ENCODE measurements at regions not wholly inside any gene's neighbourhood (a gene's known extent, or its start where the extent isn't known, plus 50 kb on each side); places are given as distances from the start of the nearest gene placed in this dataset.

DNA sequence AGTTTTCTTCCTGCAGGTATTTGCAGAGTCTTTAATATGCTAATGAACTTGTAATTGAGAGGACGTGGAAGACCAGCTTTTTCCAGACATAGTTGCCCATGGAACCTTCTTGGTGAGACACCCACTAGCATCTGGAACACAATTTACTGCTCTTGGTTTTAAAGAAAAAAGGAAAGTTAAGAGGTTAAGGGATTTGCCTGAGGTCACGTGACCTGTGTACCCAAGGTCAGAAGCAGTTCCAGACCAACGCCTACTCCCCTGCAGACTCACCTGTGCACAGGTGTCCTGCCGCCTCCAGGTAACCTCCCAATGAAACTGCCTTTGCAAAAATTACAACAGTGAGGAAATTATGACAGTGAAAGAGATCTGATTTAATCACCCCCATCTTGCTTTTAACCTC is 172.7 kb downstream of the ANAPC1 start:
- Histone ChIP-seq H3K4me1 (peaks cover 4 to 36% of the 10 kb centered on the region in 2 donors), H3K36me3 (no peaks in the 10 kb centered on the region), H3K4me3 (replicated peaks in 1 of 3) (no peak overlapping the region), H3K9me3 (no peaks in the 10 kb centered on the region), H3K27ac (no peak overlapping the region), H3K27me3 (no peaks in the 10 kb centered on the region)
- no peak for DNase-seq
- 93 to 97% methylated on average over 4 of the region's 4 CpGs for WGBS, 2 donors
- TF ChIP-seq, protein P1, sequence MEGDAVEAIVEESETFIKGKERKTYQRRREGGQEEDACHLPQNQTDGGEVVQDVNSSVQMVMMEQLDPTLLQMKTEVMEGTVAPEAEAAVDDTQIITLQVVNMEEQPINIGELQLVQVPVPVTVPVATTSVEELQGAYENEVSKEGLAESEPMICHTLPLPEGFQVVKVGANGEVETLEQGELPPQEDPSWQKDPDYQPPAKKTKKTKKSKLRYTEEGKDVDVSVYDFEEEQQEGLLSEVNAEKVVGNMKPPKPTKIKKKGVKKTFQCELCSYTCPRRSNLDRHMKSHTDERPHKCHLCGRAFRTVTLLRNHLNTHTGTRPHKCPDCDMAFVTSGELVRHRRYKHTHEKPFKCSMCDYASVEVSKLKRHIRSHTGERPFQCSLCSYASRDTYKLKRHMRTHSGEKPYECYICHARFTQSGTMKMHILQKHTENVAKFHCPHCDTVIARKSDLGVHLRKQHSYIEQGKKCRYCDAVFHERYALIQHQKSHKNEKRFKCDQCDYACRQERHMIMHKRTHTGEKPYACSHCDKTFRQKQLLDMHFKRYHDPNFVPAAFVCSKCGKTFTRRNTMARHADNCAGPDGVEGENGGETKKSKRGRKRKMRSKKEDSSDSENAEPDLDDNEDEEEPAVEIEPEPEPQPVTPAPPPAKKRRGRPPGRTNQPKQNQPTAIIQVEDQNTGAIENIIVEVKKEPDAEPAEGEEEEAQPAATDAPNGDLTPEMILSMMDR (IDR thresholded peaks at IDR 0.05), result no peak
- no peak for TF ChIP-seq POLR2A (IDR thresholded peaks at IDR 0.05)
- intact Hi-C loops (cut with DNase I), result no loop called here

DNA sequence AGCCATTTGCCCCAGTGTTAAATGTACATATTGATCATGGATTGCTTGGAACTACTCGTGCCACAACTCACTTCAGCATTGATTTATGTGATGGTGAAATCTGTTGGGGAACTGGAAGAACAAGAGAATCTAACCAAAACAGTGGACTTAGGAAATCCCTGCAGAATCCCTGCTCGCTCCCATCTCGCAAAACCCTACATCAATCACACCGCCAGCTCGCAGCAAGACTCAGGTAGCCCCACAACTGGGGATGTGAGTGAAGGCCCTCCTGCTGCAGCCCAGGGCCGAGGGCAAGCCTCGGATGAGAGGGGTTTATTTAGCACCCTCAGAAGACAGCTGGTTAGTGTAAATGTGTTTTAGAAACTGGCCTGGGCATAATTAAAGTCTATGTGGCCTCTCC is 171.6 kb downstream of the ANAPC1 start:
- no peak for TF ChIP-seq POLR2A (IDR thresholded peaks at IDR 0.05)
- TF ChIP-seq, protein P1 (IDR thresholded peaks at IDR 0.05), result no peak
- 95 to 96% methylated on average over 7 of the region's 7 CpGs for WGBS, 2 donors
- H3K27ac ChIP-seq, result no peak overlapping the region

DNA sequence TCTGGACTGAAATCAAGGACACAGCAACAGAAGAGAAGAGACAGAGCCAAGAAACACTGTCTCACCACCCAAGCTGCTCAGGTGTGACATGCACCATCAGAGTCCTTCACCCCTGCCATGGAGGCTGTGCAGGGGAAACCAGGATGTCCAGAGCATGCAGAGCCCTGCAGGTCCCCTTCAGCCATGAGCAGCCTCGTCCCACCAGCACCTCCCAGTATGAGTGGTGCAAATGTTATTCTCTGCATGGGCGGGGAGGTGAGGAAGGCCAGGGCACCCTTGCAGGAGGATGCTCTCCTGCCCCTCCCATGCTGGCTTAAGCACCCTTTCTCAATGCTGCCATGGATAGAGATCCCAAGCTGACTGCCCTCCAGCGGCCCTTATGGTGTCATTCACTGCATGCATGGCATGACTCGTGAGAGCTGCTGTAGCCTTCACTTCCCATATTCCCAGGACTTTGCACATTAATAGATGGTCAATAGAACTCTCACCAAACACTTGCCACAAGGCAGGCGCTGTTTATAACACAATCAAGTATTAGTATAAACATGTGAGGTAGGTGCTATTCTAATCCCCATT is 171.0 kb downstream of the ANAPC1 start:
- H3K27me3 ChIP-seq, result no peaks in the 10 kb centered on the region
- DNase-seq, result no peak
- intact Hi-C loops (cut with DNase I), result no loop called here
- H3K9me3 ChIP-seq, result no peaks in the 10 kb centered on the region
- no peak for TF ChIP-seq POLR2A (IDR thresholded peaks at IDR 0.05)
- TF ChIP-seq, protein P1 (IDR thresholded peaks at IDR 0.05), result no peak
- peaks cover 0 to 26% of the 10 kb centered on the region in 2 donors for H3K4me1 ChIP-seq
- no peak overlapping the region for H3K4me3 ChIP-seq (replicated peaks in 1 of 3)
- WGBS, 2 donors, result 87 to 90% methylated on average over 3 to 4 of the region's 5 CpGs
- H3K36me3 ChIP-seq, result no peaks in the 10 kb centered on the region
- no peak overlapping the region for H3K27ac ChIP-seq

More for the DNA sequence above, 171.6 kb downstream of the ANAPC1 start:
- no peaks in the 10 kb centered on the region for H3K36me3 ChIP-seq
- peaks cover 4 to 32% of the 10 kb centered on the region in 2 donors for H3K4me1 ChIP-seq
- no peak overlapping the region for H3K4me3 ChIP-seq (replicated peaks in 1 of 3)
- no peak for DNase-seq
- no peaks in the 10 kb centered on the region for H3K9me3 ChIP-seq
- intact Hi-C loops (cut with DNase I), result no loop called here
- H3K27me3 ChIP-seq, result no peaks in the 10 kb centered on the region

DNA sequence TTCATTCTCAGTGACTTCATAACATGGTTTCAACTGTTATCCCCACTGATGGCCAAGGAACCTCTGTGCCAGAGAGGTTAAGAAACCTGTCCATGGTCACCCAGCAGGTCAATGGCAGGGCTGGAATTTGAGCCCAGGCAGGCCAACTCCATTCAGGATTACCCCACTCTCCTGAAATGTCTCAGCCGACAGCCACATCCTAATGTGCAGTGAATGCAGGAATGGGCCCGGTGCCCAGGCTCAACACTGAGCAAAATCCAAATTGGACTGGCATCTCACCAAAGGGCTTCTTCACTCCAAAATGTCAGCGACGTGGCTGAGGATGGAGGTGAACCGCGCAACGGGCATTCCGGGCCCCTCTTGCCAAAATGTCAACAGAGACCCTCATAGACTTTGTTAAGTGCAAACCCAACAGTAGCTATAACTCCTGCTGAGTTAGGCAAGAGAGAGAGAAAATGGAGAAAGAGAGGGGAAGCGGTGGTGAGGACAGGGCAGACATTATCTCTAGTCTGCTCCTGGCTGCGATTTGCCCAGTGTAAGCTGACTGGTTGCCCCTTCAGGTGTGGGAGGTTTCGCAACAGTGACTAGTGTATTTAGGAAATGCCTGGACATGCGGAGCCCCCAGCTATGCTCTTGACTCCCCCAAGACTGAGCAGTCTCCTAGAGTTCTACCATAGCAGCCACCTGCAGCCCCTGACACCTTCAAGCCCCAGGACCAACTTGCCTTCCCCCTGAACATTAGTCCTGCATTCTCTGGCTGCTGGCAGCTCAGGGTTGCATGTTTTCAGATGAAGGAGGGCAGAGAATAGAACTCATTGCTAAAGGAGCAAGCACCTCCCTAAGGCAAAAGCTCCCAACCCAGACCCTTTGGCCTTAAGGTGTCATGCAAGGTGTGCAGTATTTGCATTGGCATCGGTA is 167.7 kb downstream of the ANAPC1 start:
- no peaks in the 10 kb centered on the region for H3K27me3 ChIP-seq
- H3K27ac ChIP-seq, result no peak overlapping the region
- H3K9me3 ChIP-seq, result no peaks in the 10 kb centered on the region
- intact Hi-C loops (cut with DNase I), result no loop called here
- 89 to 90% methylated on average over 13 of the region's 13 CpGs for WGBS, 2 donors
- no peak for DNase-seq
- no peak overlapping the region for H3K4me3 ChIP-seq (replicated peaks in 1 of 3)
- no peak for TF ChIP-seq POLR2A (IDR thresholded peaks at IDR 0.05)
- TF ChIP-seq, protein P1 (IDR thresholded peaks at IDR 0.05), result no peak
- no peaks in the 10 kb centered on the region for H3K36me3 ChIP-seq
- H3K4me1 ChIP-seq, result peaks cover 0 to 15% of the 10 kb centered on the region in 2 donors

Data from thyroid gland (tissue), 4 donors.